NCI-H82 treated with DMSO at 0.1 percent for 48 hours (cell line): ENCODE measurements at regions not wholly inside any gene's neighbourhood (a gene's known extent, or its start where the extent isn't known, plus 50 kb on each side); places are given as distances from the start of the nearest gene placed in this dataset.
"Not testable (repeated sequence)": the region's sequence is repeated elsewhere in the genome, so short reads cannot be mapped to it uniquely, and the experiment has no call there.

Experiments used
- DNase-seq: peaks from one replicate; lab custom pipeline; 2025; ENCODE audit not compliant: unreplicated experiment; lab: John Stamatoyannopoulos, UW

DNA sequence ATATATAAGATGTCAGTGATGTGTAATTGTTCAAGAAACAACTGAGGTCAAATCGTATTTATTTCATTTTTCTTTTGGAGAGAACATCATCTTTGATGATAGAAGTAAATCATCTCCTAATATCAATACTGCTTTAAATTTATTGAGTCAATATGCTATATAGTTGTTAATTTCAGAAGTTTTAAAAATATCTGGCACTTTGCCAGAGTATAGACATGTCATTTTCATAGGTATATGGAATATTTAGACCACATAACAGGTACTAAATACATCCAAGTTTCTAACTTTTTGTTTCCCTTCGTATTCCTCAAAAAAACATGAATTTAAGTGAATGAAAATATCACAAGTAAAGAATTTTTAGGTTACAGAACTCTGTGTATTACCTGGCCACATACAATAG, 577.8 kb downstream of the ARL4A start:
- no peak for DNase-seq

DNA sequence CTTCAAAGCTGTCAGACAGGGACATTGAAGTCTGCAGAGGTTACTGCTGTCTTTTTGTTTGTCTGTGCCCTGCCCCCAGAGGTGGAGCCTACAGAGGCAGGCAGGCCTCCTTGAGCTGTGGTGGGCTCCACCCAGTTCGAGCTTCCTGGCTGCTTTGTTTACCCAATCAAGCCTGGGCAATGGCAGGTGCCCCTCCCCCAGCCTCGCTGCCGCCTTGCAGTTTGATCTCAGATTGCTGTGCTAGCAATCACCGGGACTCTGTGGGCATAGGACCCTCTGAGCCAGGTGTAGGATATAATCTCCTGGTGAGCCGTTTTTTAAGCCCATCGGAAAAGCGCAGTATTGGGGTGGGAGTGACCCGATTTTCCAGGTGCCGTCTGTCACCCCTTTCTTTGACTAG, 586.8 kb downstream of the ARL4A start:
- not testable (repeated sequence) for DNase-seq

DNA sequence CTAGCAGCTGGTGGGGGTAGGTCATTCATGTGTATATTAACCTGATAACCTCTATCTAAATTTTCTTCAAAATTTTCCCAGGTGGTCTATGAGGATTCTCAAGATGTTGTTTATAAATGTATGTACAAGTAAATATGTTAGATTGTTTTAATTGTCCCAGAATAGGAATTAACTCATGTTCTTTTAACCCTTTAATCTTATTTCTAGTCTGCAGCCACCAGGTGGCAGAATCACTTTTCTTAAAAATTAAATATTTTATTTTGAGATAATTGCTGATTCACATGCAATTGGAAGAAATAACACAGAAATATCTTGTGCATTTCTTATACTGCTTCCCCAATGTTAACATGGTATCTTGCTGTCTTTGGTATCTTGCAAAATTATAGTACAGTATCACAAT, 589.5 kb downstream of the ARL4A start:
- DNase-seq = no peak

DNA sequence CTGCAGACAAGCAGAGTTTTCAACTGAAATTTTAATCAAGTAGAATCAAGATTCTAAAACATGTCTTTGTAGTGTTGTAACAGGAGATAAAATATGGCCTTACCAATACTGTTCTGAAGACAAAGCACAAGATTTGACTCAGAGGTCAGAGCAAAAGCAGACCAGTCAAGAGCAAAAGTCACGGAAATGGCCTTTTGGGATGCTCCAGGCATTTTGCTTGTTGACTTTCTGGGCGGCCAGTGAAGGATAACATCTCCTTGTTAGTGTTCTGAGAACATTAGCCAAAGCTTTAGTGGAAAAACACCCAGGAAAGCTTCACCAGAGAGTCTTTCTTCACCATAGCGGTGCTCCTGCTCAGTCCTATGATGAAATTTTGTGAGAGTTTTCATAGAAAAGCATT, 590.6 kb downstream of the ARL4A start:
- DNase-seq = no peak

DNA sequence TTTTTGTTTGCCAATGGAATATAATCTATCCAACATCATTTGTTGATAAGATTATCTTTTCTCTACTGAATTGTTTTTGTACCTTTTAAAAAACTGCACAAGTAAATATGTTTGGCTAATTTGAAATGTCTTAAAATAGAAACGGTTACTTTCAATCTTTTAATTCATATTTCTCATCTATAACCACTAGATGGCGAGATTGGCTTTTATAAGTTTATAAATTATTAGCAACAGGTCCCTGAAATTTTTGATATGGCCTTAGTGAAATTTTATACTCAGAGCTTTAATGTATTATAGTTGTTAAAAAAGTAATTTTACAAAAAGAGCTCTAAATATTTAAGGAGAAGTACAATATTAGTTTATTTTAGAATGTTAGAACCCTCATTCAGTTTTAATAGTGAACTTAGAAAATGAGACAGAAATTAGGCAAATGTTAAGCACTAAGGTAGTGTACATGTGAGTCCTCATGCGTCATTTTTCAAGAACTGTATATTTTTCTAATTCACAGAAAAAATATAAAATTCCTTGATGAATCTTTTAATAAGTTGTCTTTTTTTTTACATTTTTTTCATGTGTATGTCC, 592.5 kb downstream of the ARL4A start:
- peak; percentile 11 for DNase-seq

DNA sequence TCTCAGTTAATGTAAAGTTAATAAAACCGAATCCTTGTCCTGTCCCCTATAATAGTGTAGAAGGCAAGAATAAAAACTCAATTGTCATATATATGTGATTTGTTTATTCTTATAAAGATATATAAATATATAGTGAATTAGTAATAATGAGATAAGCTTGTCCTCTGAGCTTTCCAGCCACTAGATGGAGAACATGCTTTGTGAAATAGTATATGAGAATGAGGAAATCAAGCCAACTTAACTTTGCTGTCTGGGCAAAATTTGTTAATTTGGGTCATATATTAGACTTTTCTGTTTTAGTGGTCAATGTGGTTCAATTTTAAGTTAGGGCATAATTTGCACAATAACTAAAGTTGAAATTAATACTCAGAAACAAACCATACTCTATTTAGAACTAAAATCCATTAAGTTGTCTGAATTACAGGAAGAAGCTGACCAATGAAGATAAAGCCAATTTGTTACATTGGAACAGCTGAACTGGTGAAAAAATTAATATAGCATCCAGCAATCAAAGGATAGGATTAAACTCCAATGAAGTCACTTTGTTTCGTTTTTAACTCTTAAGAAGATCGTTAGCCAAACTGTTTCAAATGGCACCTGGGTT, 595.0 kb downstream of the ARL4A start:
- no peak for DNase-seq

DNA sequence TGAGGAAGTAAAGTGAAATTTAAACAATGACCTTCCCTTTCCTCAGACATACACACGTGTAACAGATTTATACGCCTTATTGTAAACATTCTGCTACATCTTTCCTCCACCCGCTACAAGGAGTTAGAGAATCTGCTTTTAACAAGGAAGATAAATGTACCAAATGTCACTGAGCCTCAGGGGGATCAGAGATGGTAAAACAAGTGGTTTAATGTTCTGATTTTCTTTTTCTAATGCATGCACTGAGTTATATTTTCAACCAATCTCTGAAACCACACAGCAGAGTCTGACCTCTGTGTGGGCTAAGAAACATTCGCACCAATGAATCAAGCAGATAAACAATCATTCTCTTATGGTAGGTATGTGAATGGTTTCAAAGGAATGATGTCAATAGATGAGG, 599.5 kb downstream of the ARL4A start:
- no peak for DNase-seq

DNA sequence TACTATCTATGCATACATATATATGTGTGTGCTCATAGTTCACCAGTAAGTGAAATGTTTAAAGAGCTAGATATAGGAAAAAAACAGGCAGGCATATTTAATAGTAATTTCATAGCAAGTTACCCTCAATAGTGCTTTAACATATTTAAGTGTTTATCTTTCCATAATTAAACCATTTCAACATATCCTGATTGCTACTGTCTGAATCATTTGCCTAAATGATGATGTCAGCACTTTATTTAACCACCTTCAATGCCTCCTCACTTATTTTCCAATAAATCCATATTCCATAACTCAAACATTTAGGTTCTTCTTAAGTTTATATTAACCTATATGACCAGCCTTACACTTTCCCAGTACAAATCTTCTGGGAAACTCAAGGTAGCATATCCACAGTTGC, 601.1 kb downstream of the ARL4A start:
- no peak for DNase-seq

DNA sequence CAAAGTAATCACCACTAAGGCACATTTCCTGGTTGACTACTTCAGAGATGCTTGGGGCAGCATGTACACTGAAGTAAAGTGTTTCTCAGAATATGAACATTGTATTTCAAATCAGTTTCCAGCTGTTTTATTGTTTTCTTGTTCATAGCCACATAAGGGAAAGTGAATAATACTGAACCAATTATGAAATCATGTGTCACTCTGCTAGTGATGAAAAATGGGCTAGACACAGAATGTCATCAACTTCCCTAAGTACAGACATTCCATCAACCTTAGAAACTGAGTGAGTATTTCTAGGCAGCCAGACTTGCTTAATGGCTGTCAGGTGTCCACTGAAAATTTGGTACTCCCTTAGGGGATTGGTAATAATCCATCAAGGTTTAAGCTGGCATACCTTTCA, 603.5 kb downstream of the ARL4A start:
- DNase-seq = no peak

DNA sequence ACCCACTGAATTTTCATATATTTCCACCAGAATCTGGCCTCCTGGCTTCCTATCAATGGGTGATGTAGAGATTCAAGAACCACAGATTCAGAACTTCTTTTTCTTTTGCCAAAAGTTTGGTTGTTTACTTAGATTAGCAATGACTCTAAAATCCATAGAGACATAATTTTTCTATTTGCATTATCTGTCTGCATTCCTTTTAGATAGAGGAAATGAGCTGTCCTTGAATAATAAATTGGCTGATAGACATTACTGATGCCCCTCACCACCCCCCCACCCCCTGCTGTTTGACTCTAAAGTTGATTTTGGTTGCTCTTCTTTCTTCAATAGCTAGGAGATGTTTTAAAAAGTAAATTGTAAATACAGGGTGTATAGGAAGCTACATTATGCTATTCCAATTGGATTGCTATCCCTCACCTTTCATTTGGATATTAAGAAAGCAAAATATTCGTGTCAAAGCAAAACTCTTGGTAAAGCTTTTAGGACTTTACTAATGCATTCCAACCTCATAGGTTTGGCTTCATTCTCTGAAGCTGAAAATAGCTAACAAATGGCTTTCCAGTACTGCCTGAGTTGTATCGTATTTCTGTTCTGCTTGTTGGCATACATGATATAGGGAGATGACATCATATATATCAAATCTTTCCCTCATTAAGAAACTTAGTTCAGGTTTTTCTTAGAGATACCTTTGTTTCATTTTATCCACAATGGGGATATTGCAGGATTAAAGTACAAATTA, 606.0 kb downstream of the ARL4A start:
- no peak for DNase-seq

DNA sequence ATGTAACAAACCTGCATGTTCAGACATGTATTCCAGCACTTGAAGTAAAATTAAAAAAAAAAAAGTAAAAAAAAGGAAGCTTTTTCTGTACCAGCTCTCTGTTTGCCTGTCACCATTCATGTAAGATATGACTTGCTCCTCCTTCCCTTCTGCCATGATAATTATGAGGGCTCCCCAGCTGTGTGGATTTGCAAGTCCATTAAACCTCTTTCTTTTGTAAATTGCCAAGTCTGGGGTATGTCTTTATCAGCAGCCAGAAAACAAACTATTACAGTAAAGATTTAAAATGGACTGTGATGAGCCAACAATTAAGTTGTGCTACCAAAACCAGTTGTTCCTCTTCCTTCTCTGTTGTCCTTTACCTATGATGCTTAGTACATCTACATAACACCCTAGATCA, 619.6 kb downstream of the ARL4A start:
- no peak for DNase-seq

DNA sequence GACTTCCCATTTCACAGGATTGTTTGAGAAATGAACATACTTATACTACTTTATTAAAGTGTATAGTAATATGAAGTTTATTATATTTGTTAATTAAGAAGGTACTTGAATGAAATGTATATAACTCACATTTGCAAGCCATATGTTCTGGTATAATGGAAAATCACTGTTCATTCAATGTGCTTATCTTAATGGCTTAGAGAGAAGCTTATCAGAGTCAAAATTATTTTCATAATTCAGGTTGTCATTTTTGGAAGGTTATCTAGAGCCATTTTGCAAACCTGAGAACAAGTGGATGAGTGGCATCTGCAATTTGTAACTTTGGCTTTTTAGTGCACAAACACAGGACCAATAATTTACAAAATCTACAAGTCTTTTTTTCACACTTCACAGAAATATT, 621.0 kb downstream of the ARL4A start:
- no peak for DNase-seq

DNA sequence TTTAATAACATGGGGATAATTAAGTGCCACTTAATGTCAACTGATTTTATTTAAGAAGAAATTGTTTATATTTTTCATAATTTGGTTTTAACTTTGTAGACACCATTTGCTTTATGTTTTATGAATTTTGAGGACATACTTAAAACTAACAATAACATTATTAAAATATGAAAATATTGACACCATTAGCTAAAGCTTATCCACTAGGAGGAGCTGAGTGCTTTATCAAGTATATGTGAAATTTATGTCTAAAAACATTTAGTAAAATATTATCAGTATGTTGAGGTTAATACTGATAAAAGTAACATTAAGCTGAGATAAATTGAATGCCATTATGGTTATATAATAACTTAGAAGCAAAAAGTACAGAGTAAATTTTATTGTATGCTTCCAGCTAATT, 622.1 kb downstream of the ARL4A start:
- DNase-seq = no peak

DNA sequence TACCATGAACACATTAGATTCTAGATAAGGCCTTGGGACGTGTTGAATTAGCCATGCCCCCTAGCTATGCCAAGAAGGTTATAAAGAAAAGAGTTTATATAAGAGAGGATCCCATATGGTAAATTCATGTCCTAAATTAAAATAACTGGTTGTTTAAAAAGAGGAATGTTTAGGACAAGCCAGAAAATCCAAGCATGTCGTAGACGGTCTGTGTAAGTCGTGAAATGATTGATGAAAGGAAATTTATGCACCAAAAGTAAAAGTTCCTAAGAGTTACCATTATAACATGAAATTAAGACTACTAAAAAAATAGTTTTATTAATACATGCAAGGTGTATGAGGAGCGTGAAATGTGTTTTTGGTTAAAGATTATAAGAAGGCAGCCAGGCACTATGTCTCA, 624.9 kb downstream of the ARL4A start:
- DNase-seq = peak; percentile 3

DNA sequence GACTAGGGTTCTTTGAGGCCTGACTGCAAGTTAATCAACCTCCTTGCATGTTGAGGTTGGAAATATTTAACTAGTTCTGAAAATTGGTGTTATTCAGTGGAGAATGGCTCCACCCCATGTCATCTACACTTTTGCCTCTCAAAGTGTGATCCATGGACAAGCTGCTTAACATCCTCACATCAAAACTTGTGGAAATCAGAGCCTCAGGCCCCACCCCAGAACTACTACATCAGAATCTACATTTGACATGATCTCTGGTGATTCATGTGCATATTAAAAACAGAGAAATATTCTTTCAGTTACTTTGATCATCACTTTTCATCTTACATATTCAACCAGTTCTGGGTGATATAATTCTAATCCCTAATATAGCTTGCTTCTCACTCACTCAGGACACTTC, 632.9 kb downstream of the ARL4A start:
- no peak for DNase-seq

DNA sequence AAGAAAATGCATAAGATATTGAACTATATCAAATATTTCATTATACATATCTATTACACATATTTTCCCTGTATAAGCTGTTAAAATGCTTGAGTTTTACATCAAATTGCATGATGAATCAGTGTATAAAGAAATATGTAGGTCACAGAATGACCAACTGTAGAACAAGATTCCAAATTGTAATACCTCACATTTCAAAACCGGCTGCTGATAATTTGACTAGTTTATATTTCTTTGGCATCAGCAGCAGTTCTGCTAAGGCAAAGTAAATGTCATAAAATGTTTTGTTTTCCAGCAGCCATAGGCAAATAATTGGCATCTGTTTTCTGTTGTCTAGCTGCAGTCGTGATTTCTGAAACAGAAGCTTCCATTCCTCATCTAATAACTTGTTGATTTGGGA, 633.9 kb downstream of the ARL4A start:
- DNase-seq = no peak

DNA sequence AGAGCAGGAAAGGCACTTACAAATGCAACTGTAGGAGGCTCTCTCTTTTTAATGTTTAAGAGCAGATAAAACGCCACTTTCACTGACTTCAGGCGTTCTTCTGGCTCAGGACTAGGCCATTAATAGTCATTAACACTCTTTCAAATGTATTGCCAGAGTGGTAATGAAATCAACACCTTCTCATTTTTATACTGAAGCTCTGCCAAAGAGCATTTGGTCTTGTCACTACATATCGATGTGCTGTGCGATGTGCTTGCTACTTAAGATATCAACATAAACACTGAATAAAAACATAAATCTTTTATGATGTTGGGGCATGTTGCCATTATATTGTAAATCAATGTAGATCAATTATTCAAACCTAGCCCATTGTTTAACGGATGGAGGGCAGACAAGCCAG, 634.7 kb downstream of the ARL4A start:
- no peak for DNase-seq

DNA sequence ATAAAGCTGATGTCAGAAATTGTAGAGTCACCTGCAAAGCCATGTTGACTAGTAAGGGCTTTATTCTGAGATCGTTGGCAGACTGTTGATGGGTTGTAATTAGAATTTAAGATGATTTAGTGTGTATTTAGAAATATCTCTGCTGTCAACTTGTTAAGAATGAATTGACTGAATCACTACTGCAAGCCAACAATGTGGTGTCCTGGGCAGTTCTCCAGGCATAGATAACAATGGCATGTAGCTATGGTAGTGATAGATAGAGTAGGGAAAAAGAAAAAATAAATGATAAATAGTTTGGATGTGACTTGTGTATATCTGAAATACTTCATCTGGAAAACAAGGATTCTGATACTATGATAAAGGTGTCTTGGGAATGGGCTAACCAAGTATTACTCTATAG, 640.2 kb downstream of the ARL4A start:
- DNase-seq = no peak

DNA sequence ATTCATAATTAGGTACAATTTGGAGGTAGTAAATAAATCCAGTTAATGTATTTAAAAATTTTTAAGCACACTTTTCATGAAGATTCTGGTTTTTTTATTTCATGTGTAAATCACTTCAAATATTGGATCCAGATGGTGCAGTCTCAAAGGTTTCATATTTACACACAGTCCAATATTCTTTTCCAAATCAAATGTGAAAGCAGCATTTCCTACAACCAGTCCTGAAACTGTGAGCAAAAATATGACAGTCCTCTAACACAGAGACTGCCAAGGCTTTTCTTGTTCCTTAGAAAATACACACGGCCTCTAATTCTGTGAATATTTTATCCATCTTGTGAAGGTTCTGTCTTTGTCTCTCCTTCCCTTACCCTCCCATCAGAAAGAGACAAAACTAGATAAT, 645.9 kb downstream of the ARL4A start:
- DNase-seq = no peak

DNA sequence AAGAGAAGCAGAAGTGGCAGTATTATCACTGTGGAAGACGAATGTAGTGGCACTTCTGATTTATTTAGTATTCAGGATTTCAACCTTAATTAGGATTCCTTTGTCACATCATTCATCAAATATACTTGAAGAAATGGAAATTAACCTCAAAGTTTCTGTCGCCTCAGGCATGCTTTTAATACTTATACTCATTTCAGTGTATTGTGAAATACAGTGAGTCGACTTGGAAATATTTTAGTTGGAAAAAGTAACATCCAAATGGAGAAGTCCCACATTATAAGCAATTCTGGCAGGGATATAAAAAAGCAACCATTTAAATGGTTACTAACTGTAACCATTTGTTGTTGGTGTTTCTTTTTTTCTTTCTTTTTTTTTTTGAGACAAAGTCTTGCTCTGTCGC, 648.8 kb downstream of the ARL4A start:
- no peak for DNase-seq

DNA sequence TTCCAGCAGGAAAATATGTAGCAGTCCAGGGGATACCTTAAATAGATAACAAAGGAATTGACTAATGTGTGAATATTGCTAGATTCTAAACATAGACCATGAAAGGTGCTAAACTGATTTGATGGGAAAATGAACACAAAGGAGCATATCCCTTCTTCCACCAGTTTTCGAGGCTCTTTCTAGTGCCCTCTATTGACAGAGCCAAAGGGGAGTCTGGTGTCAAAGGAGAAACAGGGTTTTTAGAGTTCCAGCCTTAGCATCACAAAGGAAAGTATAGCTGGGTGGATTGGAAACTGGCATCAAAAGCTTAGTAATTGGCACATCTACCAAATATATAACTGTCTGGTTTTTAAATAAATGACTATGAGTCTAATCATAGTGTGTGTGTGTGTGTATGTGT, 636.8 kb downstream of the ETV1 start:
- no peak for DNase-seq

DNA sequence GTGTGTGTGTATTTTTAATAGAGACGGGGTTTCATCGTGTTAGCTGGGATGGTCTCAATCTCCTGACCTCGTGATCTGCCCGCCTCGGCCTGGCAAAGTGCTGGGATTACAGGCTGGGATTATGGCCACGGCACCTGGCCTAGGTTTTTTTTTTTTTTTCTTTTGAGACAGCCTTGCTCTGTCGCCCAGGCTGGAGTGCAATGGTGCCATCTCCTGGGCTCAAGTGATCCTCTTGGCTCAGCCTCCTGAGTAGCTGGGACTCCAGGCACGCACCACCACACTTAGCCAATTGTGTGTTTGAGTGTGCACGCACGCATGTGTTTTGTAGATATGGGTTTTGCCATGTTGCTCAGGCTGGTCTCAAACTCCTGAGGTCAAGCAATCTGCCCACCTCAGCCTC, 629.8 kb downstream of the ETV1 start:
- no peak for DNase-seq

DNA sequence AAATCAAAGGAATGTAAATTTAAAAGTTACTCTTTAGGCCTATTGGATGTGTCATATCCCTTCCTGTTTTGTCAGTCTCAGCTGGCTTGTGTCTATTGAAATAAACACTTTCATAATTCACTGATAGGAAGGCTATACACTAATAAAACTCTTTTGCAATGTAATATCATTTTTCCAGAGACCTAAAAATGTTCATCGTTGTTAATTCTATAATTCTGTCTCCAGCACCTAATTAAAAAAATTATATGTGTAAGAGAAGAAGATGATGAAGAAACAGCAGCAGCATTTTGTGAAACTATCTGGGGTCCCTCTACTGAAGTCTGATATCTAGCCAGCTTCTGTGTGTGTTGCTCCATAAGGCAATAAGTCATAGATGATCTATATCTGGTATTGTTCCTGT, 602.7 kb downstream of the ETV1 start:
- no peak for DNase-seq
